ENCODE measurements at regions not wholly inside any gene's neighbourhood (a gene's known extent, or its start where the extent isn't known, plus 50 kb on each side); places are given as distances from the start of the nearest gene placed in this dataset.

GRCh38 chr9:19631181-19631580, 157.7 kb downstream of the SLC24A2 start:
- no peak for TF ChIP-seq CTCF (IDR thresholded peaks at IDR 0.05)
- TF ChIP-seq POLR2A (IDR thresholded peaks at IDR 0.05), result no peak
- no peak for TF ChIP-seq POLR2AphosphoS5 (IDR thresholded peaks at IDR 0.05)

Measured in sigmoid colon (tissue), 4 donors.